GM19324 (cell line): ENCODE measurements at regions not wholly inside any gene's neighbourhood (a gene's known extent, or its start where the extent isn't known, plus 50 kb on each side); places are given as distances from the start of the nearest gene placed in this dataset.

Experiments
- ATAC-seq: cut with Tn5 transposase; IDR thresholded peaks from one replicate; pipeline ENCODE4 v1.9.1; 2021; ENCODE audit warnings: mild to moderate bottlenecking, moderate library complexity; ENCODE audit not compliant: unreplicated experiment, low FRiP score

DNA sequence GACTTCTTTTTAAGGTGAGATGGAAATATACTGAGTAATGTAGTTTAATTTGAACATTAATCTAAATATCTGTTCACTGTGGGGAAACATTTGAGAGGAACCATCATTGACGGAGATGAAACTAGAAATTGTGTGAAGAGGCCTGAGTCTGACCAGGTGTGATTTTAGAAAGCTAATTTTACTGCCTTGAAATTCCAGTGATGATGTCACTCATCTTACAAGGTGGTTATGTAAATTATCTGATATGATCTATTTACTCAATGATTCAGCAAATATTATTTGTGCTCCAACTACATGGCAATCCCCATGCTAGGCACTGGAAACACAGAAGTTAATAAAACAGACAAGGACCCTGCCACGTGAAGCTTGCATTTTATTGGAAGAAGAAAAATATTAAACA lies 435.7 kb upstream of the DCN start:
- ATAC-seq = no peak

- no peak for ATAC-seq
Measured at GRCh38 chr12:91617818-91618217, 435.2 kb upstream of the DCN start.

- ATAC-seq = no peak
Measured at GRCh38 chr12:91616416-91616815, 433.8 kb upstream of the DCN start.

DNA sequence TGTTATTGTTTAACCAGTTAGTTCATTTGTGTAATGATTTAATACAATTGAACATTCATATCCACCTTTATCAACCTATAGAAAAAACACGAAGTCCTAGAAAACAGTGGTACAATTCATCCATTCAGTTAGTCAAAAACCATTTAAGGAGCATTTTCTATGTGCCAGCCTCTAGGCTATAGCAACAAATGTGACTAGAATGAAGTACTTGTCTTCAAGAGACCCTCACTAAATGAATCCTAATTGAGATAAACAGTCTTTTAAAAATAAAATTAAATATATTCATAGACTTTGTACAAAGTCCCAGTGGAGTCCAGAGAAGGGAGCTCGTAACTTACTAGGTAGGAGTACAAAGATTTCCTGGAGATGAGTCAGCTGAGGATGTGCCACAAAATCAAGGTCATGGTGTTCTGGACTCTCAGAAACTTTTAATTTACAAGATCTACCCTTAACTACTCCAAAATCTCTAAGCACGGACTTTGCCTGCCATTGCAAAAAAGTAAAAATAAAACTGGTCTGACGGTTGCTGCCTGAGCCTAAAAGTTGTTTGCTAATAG lies 430.7 kb upstream of the DCN start:
- ATAC-seq = no peak

GRCh38 chr12:91610561-91610960 lies 427.9 kb upstream of the DCN start:
- ATAC-seq = no peak

GRCh38 chr12:91609283-91609682 lies 426.7 kb upstream of the DCN start:
- no peak for ATAC-seq

GRCh38 chr12:91608542-91608941 lies 425.9 kb upstream of the DCN start:
- no peak for ATAC-seq

- no peak for ATAC-seq
Measured at GRCh38 chr12:91606662-91607377, 424.2 kb upstream of the DCN start.

- no peak for ATAC-seq
Measured at GRCh38 chr12:91604897-91605296, 422.3 kb upstream of the DCN start.

DNA sequence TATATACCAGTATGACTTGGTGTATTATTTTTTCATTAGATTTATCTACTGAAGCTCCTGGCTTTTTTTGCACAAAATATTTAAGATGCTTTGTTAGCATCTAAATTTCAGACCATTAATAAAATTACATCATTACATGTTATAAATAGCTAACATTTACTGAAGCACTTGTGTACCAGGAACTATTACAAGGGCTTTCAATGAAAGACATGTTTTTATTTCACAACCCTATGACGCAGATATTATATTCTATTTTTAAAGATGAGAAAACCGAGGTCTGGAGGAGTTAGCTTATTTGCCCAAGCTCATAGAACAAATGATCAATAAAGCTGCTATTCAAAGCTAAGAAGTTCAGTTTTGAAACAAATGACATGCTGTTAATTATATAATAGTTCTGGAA lies 420.4 kb upstream of the DCN start:
- ATAC-seq = no peak

DNA sequence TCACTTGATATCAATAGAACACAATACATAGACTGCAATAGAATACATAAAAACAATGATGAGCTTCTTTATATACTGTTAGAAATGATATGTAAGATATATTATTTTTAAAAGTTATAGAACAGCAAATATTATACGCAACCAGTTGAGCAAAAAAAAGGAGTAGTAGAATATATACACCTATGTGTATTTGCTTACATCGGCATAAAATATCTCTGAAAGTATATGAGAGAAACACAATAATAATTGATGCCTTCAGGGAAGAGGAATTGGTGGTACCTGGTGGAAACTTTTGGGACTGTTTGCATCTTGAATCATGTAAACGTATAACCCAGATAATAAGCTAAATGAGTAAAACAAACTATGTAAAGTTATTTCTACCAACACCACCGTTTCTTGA lies 418.4 kb upstream of the DCN start:
- ATAC-seq = no peak

GRCh38 chr12:91594715-91595114 lies 412.1 kb upstream of the DCN start:
- no peak for ATAC-seq

GRCh38 chr12:91591639-91591987 lies 409.0 kb upstream of the DCN start:
- ATAC-seq = no peak

- no peak for ATAC-seq
Measured at GRCh38 chr12:91590966-91591638, 408.5 kb upstream of the DCN start.

GRCh38 chr12:91588874-91589454 lies 406.3 kb upstream of the DCN start:
- no peak for ATAC-seq

- no peak for ATAC-seq
Measured at GRCh38 chr12:91586015-91586414, 403.4 kb upstream of the DCN start.

- ATAC-seq = no peak
Measured at GRCh38 chr12:91582811-91583210, 400.2 kb upstream of the DCN start.

- no peak for ATAC-seq
Measured at GRCh38 chr12:91579516-91580263, 397.1 kb upstream of the DCN start.

GRCh38 chr12:91577586-91578539 lies 395.2 kb upstream of the DCN start:
- no peak for ATAC-seq

DNA sequence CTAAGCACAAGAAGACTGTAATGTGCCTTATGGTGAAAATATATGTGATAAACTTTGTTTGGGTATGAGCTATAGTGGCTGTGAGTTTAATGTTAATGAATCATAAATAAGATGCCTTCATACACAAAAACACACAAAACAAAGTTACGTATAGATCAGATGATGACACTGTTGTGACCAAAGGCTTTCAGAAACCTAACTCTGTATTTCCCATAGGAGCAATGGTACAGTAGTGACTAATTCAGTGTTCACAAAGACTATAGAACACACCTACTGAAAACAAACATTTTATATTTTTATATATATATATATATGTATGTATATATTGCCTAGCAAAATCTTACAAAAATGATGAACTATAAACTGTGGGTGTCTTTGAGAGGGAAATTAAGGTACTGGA lies 393.8 kb upstream of the DCN start:
- ATAC-seq = no peak
